Urinary bladder (tissue), 3 donors: ENCODE measurements at regions not wholly inside any gene's neighbourhood (a gene's known extent, or its start where the extent isn't known, plus 50 kb on each side); places are given as distances from the start of the nearest gene placed in this dataset.
A peak's percentile ranks its signal among the peaks of the same experiment; 100 is the strongest.

Experiments used
- DNase-seq: peaks from one replicate; pipeline ENCODE4 v3.0.0-alpha.2; 2015; ENCODE audit errors: extremely low spot score
- H3K27ac ChIP-seq: one replicate; pipeline ENCODE4 v1.5.1; 2013; ENCODE audit warnings: low read depth, mild to moderate bottlenecking, moderate library complexity
- H3K36me3 ChIP-seq: one replicate; pipeline ENCODE4 v1.6.1; 2013; ENCODE audit warnings: mild to moderate bottlenecking, moderate library complexity; ENCODE audit not compliant: insufficient read depth
- H3K4me1 ChIP-seq: one replicate; pipeline ENCODE4 v1.6.1; 2013; ENCODE audit warnings: mild to moderate bottlenecking, moderate library complexity; ENCODE audit not compliant: insufficient read depth
- H3K4me3 ChIP-seq: one replicate; pipeline ENCODE4 v1.5.1; 2013; ENCODE audit warnings: low read depth, low read length
- WGBS: extraction: QIAGEN DNeasy Blood & Tissue Kit; methylation state at CpG from one replicate; pipeline ENCODE4 v1.1.7; 2013; 5-methylcytosine and 5-hydroxymethylcytosine counted together
- donor health status: healthy with polysubstance abuse.
- donor health status: healthy.

DNA sequence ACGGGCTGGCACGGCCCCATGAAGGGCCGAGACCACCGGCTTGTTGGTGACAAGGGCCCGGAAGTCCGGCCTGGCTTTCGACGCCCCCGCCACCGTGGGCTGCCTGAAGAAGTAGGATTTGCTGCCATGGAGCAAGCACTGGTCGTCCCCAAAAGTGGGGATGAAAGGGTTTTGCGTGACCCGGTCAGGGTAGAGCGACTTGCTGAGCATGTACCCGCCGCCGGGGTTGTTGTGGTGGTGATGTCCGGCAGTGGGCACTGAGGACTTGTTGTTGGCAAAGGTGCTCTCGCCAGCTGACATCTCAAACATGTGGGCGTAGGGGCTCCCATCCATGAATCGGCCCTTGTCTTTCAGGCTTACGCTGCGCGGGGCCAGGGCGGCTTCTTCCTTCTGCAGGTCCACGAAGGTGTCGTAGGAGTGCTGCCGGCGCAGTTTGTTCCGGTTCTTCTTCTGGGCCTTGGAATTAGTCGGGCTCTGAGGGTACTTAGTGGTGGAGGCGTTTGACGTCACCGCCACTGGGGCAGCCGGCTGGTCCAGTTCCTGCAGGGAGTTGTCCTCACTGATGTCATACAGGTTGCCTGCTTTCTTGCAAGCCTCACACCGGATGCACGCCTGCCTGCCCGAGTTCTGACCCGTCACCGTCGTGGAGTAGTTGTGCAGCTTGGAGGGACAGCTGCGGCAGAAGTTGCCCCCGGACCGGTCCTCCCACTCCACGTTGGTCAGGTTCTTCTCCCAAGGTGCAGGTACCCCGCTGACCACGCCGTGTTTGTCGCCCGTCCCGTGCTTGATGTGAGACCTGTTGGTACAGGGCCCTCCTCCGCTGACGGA, 366.6 kb downstream of the EMP1 start:
- DNase-seq, result no peak

DNA sequence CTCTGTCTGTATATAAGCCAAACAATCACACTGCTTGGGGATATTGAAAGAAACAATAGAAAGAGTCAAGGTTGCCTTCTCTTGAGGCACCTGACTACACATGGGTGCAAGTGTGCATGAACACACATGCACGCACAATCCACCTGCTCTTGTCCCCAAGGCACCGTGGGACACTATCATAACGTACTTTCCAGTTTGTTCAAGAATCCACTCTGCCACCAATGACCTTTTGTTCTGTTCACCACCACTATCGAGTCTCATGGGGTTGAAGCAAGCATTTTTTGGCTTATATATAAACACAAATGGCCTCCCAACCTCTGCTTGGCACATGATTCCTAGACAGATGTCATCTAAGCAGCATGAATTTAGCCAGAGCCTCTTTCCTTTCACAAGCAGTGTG, 365.4 kb downstream of the EMP1 start:
- no peaks in the 10 kb centered on the region for H3K36me3 ChIP-seq
- 83% methylated on average over 4 of the region's 4 CpGs for WGBS

More for the DNA sequence above, 366.6 kb downstream of the EMP1 start:
- Histone ChIP-seq H3K27ac (no peak overlapping the region), H3K36me3 (no peaks in the 10 kb centered on the region), H3K4me3 (no peak overlapping the region), H3K4me1 (no peaks in the 10 kb centered on the region)
- WGBS, result 97% methylated on average over 53 of the region's 53 CpGs

DNA sequence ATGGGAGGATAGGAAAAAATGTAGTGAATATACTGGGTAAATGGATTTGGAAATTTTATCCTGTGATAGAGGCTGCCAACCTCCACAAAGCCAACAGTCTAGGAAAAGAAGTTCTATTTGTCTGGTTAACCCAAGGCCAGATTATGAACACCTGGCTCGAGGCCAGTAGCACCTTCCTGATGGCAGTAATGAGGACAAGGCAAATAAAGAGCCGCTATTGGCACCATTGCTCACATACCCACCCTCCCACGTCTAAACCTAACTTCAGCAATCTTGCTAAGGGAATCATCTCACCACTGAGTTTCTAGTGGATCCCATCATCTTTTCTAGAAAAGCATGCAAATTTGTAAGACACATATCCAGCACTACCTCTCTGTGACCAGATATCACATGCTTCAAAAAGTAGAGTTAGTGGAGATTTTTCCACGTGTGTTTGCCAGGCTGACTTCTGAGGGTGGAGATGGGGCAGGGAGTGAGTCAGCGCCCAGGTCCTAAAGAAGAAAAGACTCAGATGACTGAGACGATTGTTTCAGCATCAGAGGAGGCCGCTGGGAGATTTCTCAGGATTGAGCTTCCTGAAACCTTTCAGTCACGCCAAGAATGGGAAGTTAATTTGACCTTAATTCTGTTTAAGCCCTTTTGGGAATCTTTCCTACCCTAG, 362.9 kb downstream of the EMP1 start:
- no peaks in the 10 kb centered on the region for H3K36me3 ChIP-seq
- no peaks in the 10 kb centered on the region for H3K4me1 ChIP-seq
- 73% methylated on average over 8 of the region's 8 CpGs for WGBS
- H3K27ac ChIP-seq, result no peak overlapping the region
- DNase-seq, result no peak
- H3K4me3 ChIP-seq, result no peak overlapping the region

More for the DNA sequence above, 365.4 kb downstream of the EMP1 start:
- Histone ChIP-seq H3K27ac (no peak overlapping the region), H3K4me1 (no peaks in the 10 kb centered on the region), H3K4me3 (no peak overlapping the region)
- DNase-seq, result no peak

GRCh38 chr12:13552830-13553229, 356.3 kb downstream of the EMP1 start:
- WGBS, result 70% methylated on average over 4 of the region's 4 CpGs
- Histone ChIP-seq H3K4me3 (no peak overlapping the region), H3K27ac (no peak overlapping the region), H3K36me3 (no peaks in the 10 kb centered on the region), H3K4me1 (no peaks in the 10 kb centered on the region)
- no peak for DNase-seq

GRCh38 chr12:13547283-13547682, 350.8 kb downstream of the EMP1 start:
- no peak overlapping the region for H3K4me3 ChIP-seq
- no peak overlapping the region for H3K27ac ChIP-seq
- H3K36me3 ChIP-seq, result no peaks in the 10 kb centered on the region
- DNase-seq, result no peak
- H3K4me1 ChIP-seq, result no peaks in the 10 kb centered on the region

DNA sequence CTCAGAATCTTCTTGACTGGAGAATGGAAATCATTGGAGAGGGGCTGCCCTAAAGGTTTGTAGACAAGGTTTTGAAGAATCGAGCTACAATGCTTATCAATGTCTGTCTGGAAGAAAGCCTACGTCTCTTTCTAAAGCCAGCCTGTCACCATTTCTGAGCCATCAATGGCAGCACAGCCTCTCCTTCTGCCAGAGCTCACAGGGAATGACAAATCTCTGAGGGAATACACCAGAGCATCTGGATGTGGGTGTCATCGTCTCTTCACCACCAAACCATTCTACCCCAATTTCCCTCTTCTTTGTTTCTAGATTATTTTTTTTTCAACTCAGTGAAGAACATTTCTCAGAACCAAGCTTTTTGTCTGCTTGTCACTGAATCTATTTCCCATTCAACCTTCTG, 349.7 kb downstream of the EMP1 start:
- H3K27ac ChIP-seq, result no peak overlapping the region
- H3K4me3 ChIP-seq, result no peak overlapping the region
- H3K36me3 ChIP-seq, result no peaks in the 10 kb centered on the region
- H3K4me1 ChIP-seq, result no peaks in the 10 kb centered on the region
- no peak for DNase-seq
- WGBS, result 67% methylated on average over 3 of the region's 3 CpGs

DNA sequence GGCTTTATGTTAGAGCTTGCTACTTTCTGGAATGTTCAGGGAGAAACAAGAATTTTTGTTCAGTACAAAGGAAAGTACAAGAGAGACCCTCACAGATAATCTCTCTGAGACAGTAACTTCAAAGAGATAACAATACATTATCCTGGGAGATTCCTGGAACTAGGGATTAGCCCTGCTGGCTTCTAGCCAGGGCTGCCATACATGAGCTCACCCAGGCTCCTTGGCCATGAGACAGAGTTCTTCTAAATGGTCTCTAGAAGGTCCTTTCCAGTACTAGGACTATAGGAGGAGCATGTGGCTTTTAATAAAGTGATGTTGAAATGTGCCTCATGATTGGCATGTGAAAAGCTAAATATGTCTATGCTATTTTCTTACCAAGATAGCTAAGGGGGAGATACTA, 342.5 kb downstream of the EMP1 start:
- Histone ChIP-seq H3K4me1 (no peaks in the 10 kb centered on the region), H3K36me3 (no peaks in the 10 kb centered on the region), H3K4me3 (no peak overlapping the region), H3K27ac (no peak overlapping the region)
- no peak for DNase-seq

GRCh38 chr12:13538136-13538535, 341.6 kb downstream of the EMP1 start:
- H3K27ac ChIP-seq, result no peak overlapping the region
- whole genome bisulfite sequencing, result 92% methylated on average over 3 of the region's 3 CpGs
- no peaks in the 10 kb centered on the region for H3K4me1 ChIP-seq
- no peaks in the 10 kb centered on the region for H3K36me3 ChIP-seq
- H3K4me3 ChIP-seq, result no peak overlapping the region
- DNase-seq, result no peak

GRCh38 chr12:13537623-13538022, 341.1 kb downstream of the EMP1 start:
- no peaks in the 10 kb centered on the region for H3K4me1 ChIP-seq
- no peaks in the 10 kb centered on the region for H3K36me3 ChIP-seq
- DNase-seq, result no peak
- H3K4me3 ChIP-seq, result no peak overlapping the region
- no peak overlapping the region for H3K27ac ChIP-seq
- WGBS, result 72% methylated on average over 2 of the region's 2 CpGs

- Histone ChIP-seq H3K4me1 (no peaks in the 10 kb centered on the region), H3K27ac (no peak overlapping the region), H3K36me3 (no peaks in the 10 kb centered on the region), H3K4me3 (no peak overlapping the region)
- WGBS, result 67% methylated on average over 7 of the region's 7 CpGs
- no peak for DNase-seq
Observed at GRCh38 chr12:13536219-13536910, 339.8 kb downstream of the EMP1 start.

- Histone ChIP-seq H3K36me3 (no peaks in the 10 kb centered on the region), H3K27ac (no peak overlapping the region), H3K4me1 (no peaks in the 10 kb centered on the region), H3K4me3 (peak overlapping the region; percentile 11)
- 34% methylated on average over 8 of the region's 8 CpGs for WGBS
- peak; percentile 15 for DNase-seq
Observed at GRCh38 chr12:13534645-13535398, 338.3 kb downstream of the EMP1 start.

- 62% methylated on average over 3 of the region's 3 CpGs for whole genome bisulfite sequencing
- Histone ChIP-seq H3K4me1 (no peaks in the 10 kb centered on the region), H3K4me3 (no peak overlapping the region), H3K27ac (no peak overlapping the region), H3K36me3 (no peaks in the 10 kb centered on the region)
- no peak for DNase-seq
Observed at GRCh38 chr12:13534242-13534641, 337.7 kb downstream of the EMP1 start.

GRCh38 chr12:13530966-13531365, 334.4 kb downstream of the EMP1 start:
- H3K36me3 ChIP-seq, result no peaks in the 10 kb centered on the region
- no peak overlapping the region for H3K4me3 ChIP-seq
- WGBS, result 80% methylated on average over 7 of the region's 7 CpGs
- H3K27ac ChIP-seq, result no peak overlapping the region
- no peaks in the 10 kb centered on the region for H3K4me1 ChIP-seq
- DNase-seq, result no peak
